RWPE2 (cell line): ENCODE measurements at regions not wholly inside any gene's neighbourhood (a gene's known extent, or its start where the extent isn't known, plus 50 kb on each side); places are given as distances from the start of the nearest gene placed in this dataset.

Experiments used
- ATAC-seq: fragments of 200-7000 bp; cut with Tn5 transposase; 3 replicates; pipeline ENCODE4 v1.9.1; 2021; ENCODE audit warnings: low read depth
- DNase-seq: peaks from one replicate; pipeline ENCODE4 v3.0.0-alpha.2; 2020; ENCODE audit warnings: low spot score
- H3K27ac ChIP-seq: fragments of 450-650 bp; 2 replicates; pipeline ENCODE4 v1.5.1; 2017; ENCODE audit warnings: mild to moderate bottlenecking; ENCODE audit not compliant: poor library complexity, severe bottlenecking
- H3K27me3 ChIP-seq: fragments of 250-450 bp; sonication (Bioruptor Pico); 2 replicates; pipeline ENCODE4 v1.5.1; 2021; ENCODE audit warnings: mild to moderate bottlenecking, moderate library complexity; ENCODE audit not compliant: insufficient read depth, poor library complexity, severe bottlenecking
- H3K36me3 ChIP-seq: fragments of 250-450 bp; sonication (Bioruptor Pico); 2 replicates; pipeline ENCODE4 v1.5.1; 2020; ENCODE audit warnings: low read depth, mild to moderate bottlenecking, moderate library complexity
- H3K4me1 ChIP-seq: fragments of 250-450 bp; sonication (Bioruptor Pico); 2 replicates; pipeline ENCODE4 v1.5.1; 2021; ENCODE audit warnings: mild to moderate bottlenecking, moderate library complexity; ENCODE audit not compliant: insufficient read depth, poor library complexity, severe bottlenecking
- H3K4me3 ChIP-seq: fragments of 250-450 bp; sonication (Bioruptor Pico); 2 replicates; pipeline ENCODE4 v1.5.1; 2021; ENCODE audit warnings: mild to moderate bottlenecking, moderate library complexity; ENCODE audit not compliant: severe bottlenecking
- H3K9me3 ChIP-seq: fragments of 250-450 bp; sonication (Bioruptor Pico); 2 replicates; pipeline ENCODE4 v1.5.1; 2021; ENCODE audit warnings: mild to moderate bottlenecking, moderate library complexity; ENCODE audit not compliant: severe bottlenecking
- TF ChIP-seq, protein P1 (sequence below): fragments of 450-650 bp; IDR thresholded peaks from one replicate; pipeline ENCODE4 v1.5.1; 2017; ENCODE audit warnings: mild to moderate bottlenecking, moderate library complexity; ENCODE audit not compliant: poor library complexity, severe bottlenecking

DNA sequence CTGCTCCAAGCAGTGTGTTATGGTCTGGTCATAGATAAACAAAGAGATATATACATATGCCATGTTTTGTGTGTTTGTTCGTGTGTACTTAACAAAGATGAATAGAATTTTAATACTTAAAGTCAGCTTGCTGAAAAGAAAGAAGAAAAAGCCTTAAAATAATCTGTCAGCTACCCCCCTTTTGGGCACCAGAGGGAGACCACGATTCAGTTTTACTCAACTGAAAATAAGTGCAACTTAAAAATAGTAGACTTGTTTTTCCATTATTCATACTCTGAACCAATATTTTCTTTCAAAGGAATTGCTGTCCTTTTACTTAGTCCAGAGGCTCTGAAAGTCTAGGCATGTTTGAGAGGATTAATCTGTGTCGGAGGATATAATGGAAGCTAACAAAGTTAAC, 181.7 kb upstream of the AGTR2 start:
- TF ChIP-seq, protein P1, sequence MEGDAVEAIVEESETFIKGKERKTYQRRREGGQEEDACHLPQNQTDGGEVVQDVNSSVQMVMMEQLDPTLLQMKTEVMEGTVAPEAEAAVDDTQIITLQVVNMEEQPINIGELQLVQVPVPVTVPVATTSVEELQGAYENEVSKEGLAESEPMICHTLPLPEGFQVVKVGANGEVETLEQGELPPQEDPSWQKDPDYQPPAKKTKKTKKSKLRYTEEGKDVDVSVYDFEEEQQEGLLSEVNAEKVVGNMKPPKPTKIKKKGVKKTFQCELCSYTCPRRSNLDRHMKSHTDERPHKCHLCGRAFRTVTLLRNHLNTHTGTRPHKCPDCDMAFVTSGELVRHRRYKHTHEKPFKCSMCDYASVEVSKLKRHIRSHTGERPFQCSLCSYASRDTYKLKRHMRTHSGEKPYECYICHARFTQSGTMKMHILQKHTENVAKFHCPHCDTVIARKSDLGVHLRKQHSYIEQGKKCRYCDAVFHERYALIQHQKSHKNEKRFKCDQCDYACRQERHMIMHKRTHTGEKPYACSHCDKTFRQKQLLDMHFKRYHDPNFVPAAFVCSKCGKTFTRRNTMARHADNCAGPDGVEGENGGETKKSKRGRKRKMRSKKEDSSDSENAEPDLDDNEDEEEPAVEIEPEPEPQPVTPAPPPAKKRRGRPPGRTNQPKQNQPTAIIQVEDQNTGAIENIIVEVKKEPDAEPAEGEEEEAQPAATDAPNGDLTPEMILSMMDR, result peak; percentile 28
- ATAC-seq (no peak), DNase-seq (no peak)
- Histone ChIP-seq H3K9me3 (no peaks in the 10 kb centered on the region), H3K36me3 (no peaks in the 10 kb centered on the region), H3K4me3 (no peak overlapping the region), H3K27ac (no peak overlapping the region), H3K27me3 (no peaks in the 10 kb centered on the region), H3K4me1 (no peaks in the 10 kb centered on the region)

DNA sequence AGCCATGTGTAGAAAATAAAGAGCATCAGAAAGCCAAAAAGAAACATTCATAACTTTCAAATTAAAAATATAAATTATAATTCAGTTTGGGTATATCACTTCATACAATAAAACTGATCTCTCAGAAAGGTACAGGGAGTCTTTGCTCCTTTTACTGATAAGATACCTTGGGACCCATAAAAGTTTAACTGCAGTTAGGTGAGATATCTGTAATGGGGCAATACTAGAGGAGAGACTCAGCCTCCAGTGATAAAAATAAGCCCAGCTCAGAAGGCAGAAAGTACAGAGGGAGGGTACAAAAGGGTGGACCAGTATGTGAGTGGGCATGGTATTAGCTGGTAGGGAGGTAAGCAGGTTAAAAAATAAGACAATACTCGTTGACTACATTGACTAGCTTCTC, 180.9 kb upstream of the AGTR2 start:
- Histone ChIP-seq H3K27me3 (no peaks in the 10 kb centered on the region), H3K4me1 (no peaks in the 10 kb centered on the region), H3K4me3 (no peak overlapping the region), H3K9me3 (no peaks in the 10 kb centered on the region), H3K27ac (no peak overlapping the region), H3K36me3 (no peaks in the 10 kb centered on the region)
- TF ChIP-seq, protein P1, result no peak
- DNase-seq, result no peak
- no peak for ATAC-seq

DNA sequence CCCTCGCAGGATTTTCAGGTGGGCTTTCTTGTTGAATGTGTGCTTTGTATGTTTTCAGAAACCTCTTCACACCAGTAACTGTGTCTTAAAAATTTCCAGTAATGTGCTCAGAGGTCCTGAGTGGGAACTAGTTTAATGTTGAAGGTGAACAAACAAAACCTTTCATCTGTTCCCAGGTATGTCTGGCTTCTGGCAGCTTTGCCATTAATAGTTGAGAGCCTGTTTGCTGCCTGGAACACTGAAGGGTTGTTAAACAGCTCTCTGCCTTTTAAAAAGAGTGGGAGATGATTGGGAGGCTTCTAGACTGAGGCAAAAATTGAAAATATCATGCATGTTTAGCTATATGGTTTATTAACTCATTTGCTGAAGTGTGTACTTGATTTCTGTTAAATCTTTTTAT, 161.2 kb upstream of the AGTR2 start:
- TF ChIP-seq, protein P1, result no peak
- Histone ChIP-seq H3K4me3 (no peak overlapping the region), H3K27ac (no peak overlapping the region), H3K36me3 (no peaks in the 10 kb centered on the region), H3K4me1 (no peaks in the 10 kb centered on the region), H3K27me3 (no peaks in the 10 kb centered on the region), H3K9me3 (no peaks in the 10 kb centered on the region)
- ATAC-seq, result no peak
- DNase-seq, result no peak

DNA sequence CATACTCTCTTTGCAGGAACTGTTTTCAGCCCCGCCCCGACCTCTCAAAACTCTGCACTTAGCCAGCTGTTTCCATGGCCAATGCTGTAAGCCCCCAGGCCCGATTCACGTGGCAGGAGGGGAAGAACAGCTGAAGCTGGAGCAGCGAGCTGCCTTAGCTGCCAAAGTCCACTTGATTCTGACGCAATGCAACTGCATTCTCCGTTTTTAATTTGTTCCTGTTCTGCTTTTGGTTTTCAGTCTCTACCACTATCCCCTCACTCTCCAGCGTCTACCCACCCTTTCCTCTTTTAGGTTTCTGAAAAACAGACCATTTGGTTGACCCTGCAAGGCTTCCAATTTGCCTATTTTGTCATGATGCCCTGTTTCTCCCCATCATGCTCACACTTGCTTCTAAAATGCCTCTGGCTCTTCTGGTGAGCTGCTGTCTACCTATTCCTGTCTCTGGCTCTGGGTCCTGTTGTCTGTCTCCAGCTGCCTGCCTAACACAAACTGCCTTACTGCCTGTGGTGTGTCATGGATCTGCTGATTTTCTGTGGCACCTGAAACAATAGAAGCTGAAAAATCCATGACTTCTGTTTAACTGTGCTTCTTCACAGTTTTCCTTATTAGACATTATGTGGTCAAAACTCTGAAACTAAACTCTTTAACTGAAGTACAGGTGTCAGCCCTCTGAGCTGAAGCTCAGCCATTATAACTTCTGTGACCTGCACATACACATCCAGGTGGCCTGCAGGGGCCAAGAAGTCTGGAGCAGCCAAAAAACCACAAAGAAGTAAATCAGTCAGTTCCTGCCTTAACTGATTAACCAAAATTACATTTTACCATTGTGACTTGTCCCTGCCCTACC, 160.5 kb upstream of the AGTR2 start:
- no peak overlapping the region for H3K27ac ChIP-seq
- DNase-seq, result no peak
- no peaks in the 10 kb centered on the region for H3K27me3 ChIP-seq
- TF ChIP-seq, protein P1, result no peak
- no peak for ATAC-seq
- H3K36me3 ChIP-seq, result no peaks in the 10 kb centered on the region
- H3K9me3 ChIP-seq, result no peaks in the 10 kb centered on the region
- no peaks in the 10 kb centered on the region for H3K4me1 ChIP-seq
- H3K4me3 ChIP-seq, result no peak overlapping the region

DNA sequence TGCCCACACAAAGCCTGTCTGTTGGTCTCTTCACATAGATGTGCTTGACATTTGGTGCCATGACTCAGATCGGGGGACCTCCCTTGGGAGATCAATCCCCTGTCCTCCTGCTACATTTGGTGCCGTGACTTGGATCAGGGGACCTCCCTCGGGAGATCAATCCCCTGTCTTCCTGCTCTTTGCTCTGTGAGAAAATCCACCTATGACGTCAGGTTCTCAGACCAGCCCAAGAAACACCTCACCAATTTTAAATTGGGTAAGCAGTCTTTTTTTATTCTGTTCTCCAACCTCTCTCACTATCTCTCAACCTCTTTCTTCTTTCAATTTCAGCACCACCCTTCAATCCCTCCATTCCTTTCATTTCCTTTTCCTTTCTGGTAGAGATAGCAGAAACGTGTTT, 159.6 kb upstream of the AGTR2 start:
- DNase-seq, result no peak
- no peaks in the 10 kb centered on the region for H3K9me3 ChIP-seq
- no peak overlapping the region for H3K27ac ChIP-seq
- no peak for ATAC-seq
- no peak overlapping the region for H3K4me3 ChIP-seq
- no peaks in the 10 kb centered on the region for H3K4me1 ChIP-seq
- H3K36me3 ChIP-seq, result no peaks in the 10 kb centered on the region
- H3K27me3 ChIP-seq, result no peaks in the 10 kb centered on the region
- TF ChIP-seq, protein P1, result no peak
